ENCODE measurements at regions not wholly inside any gene's neighbourhood (a gene's known extent, or its start where the extent isn't known, plus 50 kb on each side); places are given as distances from the start of the nearest gene placed in this dataset.

GRCh38 chr9:89814340-89815040 is 209.7 kb downstream of the GADD45G start:
- no peak for TF ChIP-seq EP300 (IDR thresholded peaks at IDR 0.05; ENCODE audit: borderline replicate concordance)
- no peak for TF ChIP-seq TEAD4 (IDR thresholded peaks at IDR 0.05)
- TF ChIP-seq RAD21 (IDR thresholded peaks at IDR 0.05; ENCODE audit: low read depth) = no peak
- no peak for TF ChIP-seq YY1 (IDR thresholded peaks at IDR 0.05; ENCODE audit: low read depth)
- TF ChIP-seq FOXM1 (IDR thresholded peaks at IDR 0.05; ENCODE audit: borderline replicate concordance, low read depth) = no peak
- no peak for TF ChIP-seq CREB1 (IDR thresholded peaks at IDR 0.05; ENCODE audit: low read depth)
- TF ChIP-seq MAX (IDR thresholded peaks at IDR 0.05) = no peak
- no peak for TF ChIP-seq USF1 (IDR thresholded peaks at IDR 0.05)
- no peak for TF ChIP-seq ZBTB7A (IDR thresholded peaks at IDR 0.05; ENCODE audit: low read depth)
- TF ChIP-seq CEBPB (IDR thresholded peaks at IDR 0.05) = no peak
- no peak for TF ChIP-seq NFIC (IDR thresholded peaks at IDR 0.05)
- TF ChIP-seq TAF1 (IDR thresholded peaks at IDR 0.05; ENCODE audit: low read depth) = no peak
- no peak for TF ChIP-seq EGR1 (IDR thresholded peaks at IDR 0.05)
- TF ChIP-seq REST (IDR thresholded peaks at IDR 0.05; ENCODE audit: low read depth) = no peak

GRCh38 chr9:89815061-89815902 is 210.5 kb downstream of the GADD45G start:
- TF ChIP-seq USF1 (IDR thresholded peaks at IDR 0.05) = no peak
- no peak for TF ChIP-seq CREB1 (IDR thresholded peaks at IDR 0.05; ENCODE audit: low read depth)

GRCh38 chr9:89815903-89816573 is 211.2 kb downstream of the GADD45G start:
- TF ChIP-seq TAF1 (IDR thresholded peaks at IDR 0.05; ENCODE audit: low read depth) (no peak), RAD21 (IDR thresholded peaks at IDR 0.05; ENCODE audit: low read depth) (no peak), TEAD4 (IDR thresholded peaks at IDR 0.05) (no peak), EGR1 (IDR thresholded peaks at IDR 0.05) (no peak), FOXM1 (IDR thresholded peaks at IDR 0.05; ENCODE audit: borderline replicate concordance, low read depth) (no peak), REST (IDR thresholded peaks at IDR 0.05; ENCODE audit: low read depth) (no peak), CEBPB (IDR thresholded peaks at IDR 0.05) (no peak), USF1 (IDR thresholded peaks at IDR 0.05) (no peak), YY1 (IDR thresholded peaks at IDR 0.05; ENCODE audit: low read depth) (no peak), NFIC (IDR thresholded peaks at IDR 0.05) (no peak), TCF12 (IDR thresholded peaks at IDR 0.05; ENCODE audit: low read depth) (no peak), EP300 (IDR thresholded peaks at IDR 0.05; ENCODE audit: borderline replicate concordance) (no peak), MAX (IDR thresholded peaks at IDR 0.05) (no peak), CREB1 (IDR thresholded peaks at IDR 0.05; ENCODE audit: low read depth) (no peak), ZBTB7A (IDR thresholded peaks at IDR 0.05; ENCODE audit: low read depth) (no peak)

GRCh38 chr9:89817151-89817950 is 212.5 kb downstream of the GADD45G start:
- TF ChIP-seq CEBPB (IDR thresholded peaks at IDR 0.05) = no peak
- no peak for TF ChIP-seq NFIC (IDR thresholded peaks at IDR 0.05)
